ENCODE measurements at regions not wholly inside any gene's neighbourhood (a gene's known extent, or its start where the extent isn't known, plus 50 kb on each side); places are given as distances from the start of the nearest gene placed in this dataset.

- Histone ChIP-seq H2AFZ (ENCODE audit: low read depth, low read length, severe bottlenecking) (no peak overlapping the region), H3K9me3 (ENCODE audit: insufficient read depth, low read length) (no peaks in the 10 kb centered on the region), H3K27ac (ENCODE audit: low read depth, low read length) (no peak overlapping the region), H3K27me3 (ENCODE audit: low read length) (no peaks in the 10 kb centered on the region), H3K4me3 (ENCODE audit: insufficient read depth, low read length, poor library complexity, severe bottlenecking) (no peak overlapping the region), H3K36me3 (ENCODE audit: low read length) (no peaks in the 10 kb centered on the region), H3K79me2 (ENCODE audit: insufficient read depth, low read length) (no peaks in the 10 kb centered on the region), H3K4me2 (ENCODE audit: low read depth, low read length, poor library complexity, severe bottlenecking) (no peak overlapping the region), H3F3A (ENCODE audit: insufficient read depth) (no peaks in the 10 kb centered on the region), H3K9me2 (replicated peaks; ENCODE audit: insufficient read depth, low read length) (no peaks in the 10 kb centered on the region), H4K20me1 (ENCODE audit: low read depth, low read length) (no peaks in the 10 kb centered on the region), H3K9ac (ENCODE audit: low read length) (no peak overlapping the region)
- TF ChIP-seq, protein P1, sequence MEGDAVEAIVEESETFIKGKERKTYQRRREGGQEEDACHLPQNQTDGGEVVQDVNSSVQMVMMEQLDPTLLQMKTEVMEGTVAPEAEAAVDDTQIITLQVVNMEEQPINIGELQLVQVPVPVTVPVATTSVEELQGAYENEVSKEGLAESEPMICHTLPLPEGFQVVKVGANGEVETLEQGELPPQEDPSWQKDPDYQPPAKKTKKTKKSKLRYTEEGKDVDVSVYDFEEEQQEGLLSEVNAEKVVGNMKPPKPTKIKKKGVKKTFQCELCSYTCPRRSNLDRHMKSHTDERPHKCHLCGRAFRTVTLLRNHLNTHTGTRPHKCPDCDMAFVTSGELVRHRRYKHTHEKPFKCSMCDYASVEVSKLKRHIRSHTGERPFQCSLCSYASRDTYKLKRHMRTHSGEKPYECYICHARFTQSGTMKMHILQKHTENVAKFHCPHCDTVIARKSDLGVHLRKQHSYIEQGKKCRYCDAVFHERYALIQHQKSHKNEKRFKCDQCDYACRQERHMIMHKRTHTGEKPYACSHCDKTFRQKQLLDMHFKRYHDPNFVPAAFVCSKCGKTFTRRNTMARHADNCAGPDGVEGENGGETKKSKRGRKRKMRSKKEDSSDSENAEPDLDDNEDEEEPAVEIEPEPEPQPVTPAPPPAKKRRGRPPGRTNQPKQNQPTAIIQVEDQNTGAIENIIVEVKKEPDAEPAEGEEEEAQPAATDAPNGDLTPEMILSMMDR (IDR thresholded peaks at IDR 0.05; ENCODE audit: insufficient read depth, low read length, poor library complexity, severe bottlenecking), result no peak
- TF ChIP-seq EZH2phosphoT487 (conservative IDR thresholded peaks at IDR 0.05; ENCODE audit: low read length), result no peak
Measured at GRCh38 chr12:23039834-23040233, 414.9 kb downstream of the ETNK1 start.

DNA sequence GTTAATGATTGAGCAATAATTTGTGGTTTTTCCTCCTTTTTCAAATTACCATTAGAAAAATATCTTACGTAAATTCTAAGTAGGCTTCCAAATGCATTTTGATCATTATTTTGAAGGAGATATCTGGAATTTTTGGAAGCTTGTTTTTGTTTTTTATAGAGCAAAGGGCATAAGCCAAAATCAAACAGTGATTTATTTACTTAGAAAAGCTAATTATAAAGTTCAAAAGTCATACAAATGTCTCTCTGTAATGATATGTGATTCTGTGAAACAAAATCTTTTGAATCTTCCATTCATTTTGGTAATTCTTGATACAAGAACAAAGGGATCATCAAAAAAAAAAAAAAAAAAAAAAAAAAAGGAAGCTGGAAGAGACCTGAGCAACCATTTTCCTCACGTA, 416.8 kb downstream of the ETNK1 start:
- H3K27ac ChIP-seq (ENCODE audit: low read depth, low read length), result no peak overlapping the region
- H4K20me1 ChIP-seq (ENCODE audit: low read depth, low read length), result no peaks in the 10 kb centered on the region
- TF ChIP-seq, protein P1 (IDR thresholded peaks at IDR 0.05; ENCODE audit: insufficient read depth, low read length, poor library complexity, severe bottlenecking), result no peak
- no peaks in the 10 kb centered on the region for H3K9me3 ChIP-seq (ENCODE audit: insufficient read depth, low read length)
- no peaks in the 10 kb centered on the region for H3F3A ChIP-seq (ENCODE audit: insufficient read depth)
- no peak overlapping the region for H3K4me3 ChIP-seq (ENCODE audit: insufficient read depth, low read length, poor library complexity, severe bottlenecking)
- H3K9me2 ChIP-seq (replicated peaks; ENCODE audit: insufficient read depth, low read length), result no peaks in the 10 kb centered on the region
- no peaks in the 10 kb centered on the region; the same call in 1 of the 2 replicates for H3K27me3 ChIP-seq (ENCODE audit: low read length)
- no peak overlapping the region for H3K9ac ChIP-seq (ENCODE audit: low read length)
- no peak overlapping the region for H3K4me2 ChIP-seq (ENCODE audit: low read depth, low read length, poor library complexity, severe bottlenecking)
- no peaks in the 10 kb centered on the region for H3K36me3 ChIP-seq (ENCODE audit: low read length)
- H3K79me2 ChIP-seq (ENCODE audit: insufficient read depth, low read length), result no peaks in the 10 kb centered on the region
- no peak overlapping the region for H2AFZ ChIP-seq (ENCODE audit: low read depth, low read length, severe bottlenecking)

DNA sequence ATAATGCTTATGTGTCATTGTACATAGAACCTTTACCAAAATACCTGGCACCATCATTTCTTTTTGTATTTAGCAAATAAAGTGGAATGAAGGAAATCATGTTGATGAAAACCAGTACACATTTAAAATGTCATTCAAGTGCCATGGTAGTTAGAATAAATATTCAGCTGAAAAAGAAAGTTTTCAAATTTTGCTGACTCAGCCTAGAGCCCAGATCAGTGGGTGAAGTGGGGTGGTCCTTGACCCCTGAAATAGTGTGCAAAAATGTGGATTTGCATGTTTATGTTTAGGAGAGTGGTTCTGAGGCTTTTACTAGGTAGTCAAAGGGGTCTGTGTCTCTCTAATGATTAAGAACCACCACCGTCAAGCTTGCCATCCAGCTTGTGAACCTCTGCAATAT, 418.7 kb downstream of the ETNK1 start:
- H3K4me2 ChIP-seq (ENCODE audit: low read depth, low read length, poor library complexity, severe bottlenecking), result no peak overlapping the region
- H3K27ac ChIP-seq (ENCODE audit: low read depth, low read length), result no peak overlapping the region
- H3K9me2 ChIP-seq (replicated peaks; ENCODE audit: insufficient read depth, low read length), result no peaks in the 10 kb centered on the region
- H3K79me2 ChIP-seq (ENCODE audit: insufficient read depth, low read length), result no peaks in the 10 kb centered on the region
- H3K9me3 ChIP-seq (ENCODE audit: insufficient read depth, low read length), result no peaks in the 10 kb centered on the region
- no peak overlapping the region for H2AFZ ChIP-seq (ENCODE audit: low read depth, low read length, severe bottlenecking)
- no peaks in the 10 kb centered on the region for H3K36me3 ChIP-seq (ENCODE audit: low read length)
- H3K27me3 ChIP-seq (ENCODE audit: low read length), result no peaks in the 10 kb centered on the region; the same call in 1 of the 2 replicates
- no peaks in the 10 kb centered on the region for H4K20me1 ChIP-seq (ENCODE audit: low read depth, low read length)
- no peak overlapping the region for H3K9ac ChIP-seq (ENCODE audit: low read length)
- H3K4me3 ChIP-seq (ENCODE audit: insufficient read depth, low read length, poor library complexity, severe bottlenecking), result no peak overlapping the region
- H3F3A ChIP-seq (ENCODE audit: insufficient read depth), result no peaks in the 10 kb centered on the region
- TF ChIP-seq EZH2phosphoT487 (conservative IDR thresholded peaks at IDR 0.05; ENCODE audit: low read length), result no peak
- TF ChIP-seq, protein P1 (IDR thresholded peaks at IDR 0.05; ENCODE audit: insufficient read depth, low read length, poor library complexity, severe bottlenecking), result no peak
